Adrenal gland (tissue), 9 donors: ENCODE measurements at regions not wholly inside any gene's neighbourhood (a gene's known extent, or its start where the extent isn't known, plus 50 kb on each side); places are given as distances from the start of the nearest gene placed in this dataset.
"Not testable (repeated sequence)": the region's sequence is repeated elsewhere in the genome, so short reads cannot be mapped to it uniquely, and the experiment has no call there.

Experiments used
- DNase-seq, 7 donors: peaks; one replicate each; pipeline ENCODE4 v3.0.0-alpha.2; 2019 to 2020
- H3K27ac ChIP-seq, 5 donors: fragments of 200-600 bp; sonication (generic) in 4 of 5; 1 replicate in 3 of 5; 2 replicates in 2 of 5; pipeline versions ENCODE4 v1.5.1 to v1.8.0; 2016 to 2020; ENCODE audit warnings: mild to moderate bottlenecking in 1 of 5
- H3K27me3 ChIP-seq: fragments of 200-600 bp; 2 replicates; pipeline ENCODE4 v1.8.0; 2021
- H3K36me3 ChIP-seq, 2 donors: fragments of 200-600 bp; replicated peaks in 1 of 2; 1 replicate in 1 of 2; 2 replicates in 1 of 2; pipeline versions ENCODE4 v1.5.1 to v1.8.0; 2018 to 2022
- H3K4me1 ChIP-seq, 2 donors: fragments of 200-600 bp; replicated peaks in 1 of 2; 1 replicate in 1 of 2; 2 replicates in 1 of 2; pipeline versions ENCODE4 v1.5.1 to v1.8.0; 2018 to 2021
- H3K4me3 ChIP-seq, 4 donors: fragments of 200-600 bp; sonication (generic) in 3 of 4; one replicate each; pipeline ENCODE4 v1.5.1; 2016 to 2018
- H3K9me3 ChIP-seq, 3 donors: fragments of 200-600 bp; sonication (generic) in 1 of 3; replicated peaks in 1 of 3; 1 replicate in 2 of 3; 2 replicates in 1 of 3; pipeline versions ENCODE4 v1.5.1 to v1.8.0; 2016 to 2021
- POLR2A ChIP-seq, 2 donors: fragments of 450-650 bp; IDR thresholded peaks; one replicate each; pipeline ENCODE4 v1.6.1; 2017; ENCODE audit warnings: antibody characterized with exemption in 2 of 2, mild to moderate bottlenecking in 2 of 2, moderate library complexity in 1 of 2
- WGBS, 4 donors: extraction: QIAGEN DNeasy Blood & Tissue Kit in 2 of 4; methylation state at CpG; one replicate each; pipeline versions ENCODE4 v1.1.5 to v1.1.7; 2013 to 2017; 5-methylcytosine and 5-hydroxymethylcytosine counted together
- intact Hi-C, 2 donors: fragments of 100-400 bp; cut with DNase I; formaldehyde crosslinking; loops; one replicate each; pipeline versions ENCODE4 v1.14.1 to v1.15.0; 2022 to 2023
- TF ChIP-seq, protein P1 (sequence below), 6 experiments: fragments of 450-650 bp in 4 of 6; fragments of 200-600 bp in 2 of 6; sonication (generic) in 1 of 6; IDR thresholded peaks; 1 replicate in 5 of 6; 2 replicates in 1 of 6; pipeline versions ENCODE4 v1.5.1 to v1.8.0; 2016 to 2021; ENCODE audit warnings: antibody characterized with exemption in 6 of 6, mild to moderate bottlenecking in 2 of 6, moderate library complexity in 1 of 6
- donor health status: healthy with polysubstance abuse.
- donor health status: Bipolar disorder and iron deficiency.
- donor health status: DM: yes; HTN: yes; CAD: no.
- donor health status: DM: no; HTN: no; CAD: no.
- donor health status: DM: no; HTN: no; CAD: no.

GRCh38 chr6:122918714-122919113, 77.3 kb upstream of the CLVS2 start:
- no peak for DNase-seq
- H3K4me1 ChIP-seq: no peaks in the 10 kb centered on the region
- H3K27ac ChIP-seq: no peak overlapping the region
- no peak overlapping the region for H3K4me3 ChIP-seq
- intact Hi-C loops: no loop called here
- TF ChIP-seq POLR2A (IDR thresholded peaks at IDR 0.05): no peak
- TF ChIP-seq, protein P1, sequence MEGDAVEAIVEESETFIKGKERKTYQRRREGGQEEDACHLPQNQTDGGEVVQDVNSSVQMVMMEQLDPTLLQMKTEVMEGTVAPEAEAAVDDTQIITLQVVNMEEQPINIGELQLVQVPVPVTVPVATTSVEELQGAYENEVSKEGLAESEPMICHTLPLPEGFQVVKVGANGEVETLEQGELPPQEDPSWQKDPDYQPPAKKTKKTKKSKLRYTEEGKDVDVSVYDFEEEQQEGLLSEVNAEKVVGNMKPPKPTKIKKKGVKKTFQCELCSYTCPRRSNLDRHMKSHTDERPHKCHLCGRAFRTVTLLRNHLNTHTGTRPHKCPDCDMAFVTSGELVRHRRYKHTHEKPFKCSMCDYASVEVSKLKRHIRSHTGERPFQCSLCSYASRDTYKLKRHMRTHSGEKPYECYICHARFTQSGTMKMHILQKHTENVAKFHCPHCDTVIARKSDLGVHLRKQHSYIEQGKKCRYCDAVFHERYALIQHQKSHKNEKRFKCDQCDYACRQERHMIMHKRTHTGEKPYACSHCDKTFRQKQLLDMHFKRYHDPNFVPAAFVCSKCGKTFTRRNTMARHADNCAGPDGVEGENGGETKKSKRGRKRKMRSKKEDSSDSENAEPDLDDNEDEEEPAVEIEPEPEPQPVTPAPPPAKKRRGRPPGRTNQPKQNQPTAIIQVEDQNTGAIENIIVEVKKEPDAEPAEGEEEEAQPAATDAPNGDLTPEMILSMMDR (IDR thresholded peaks at IDR 0.05): no peak
- H3K27me3 ChIP-seq: no peaks in the 10 kb centered on the region
- no peaks in the 10 kb centered on the region for H3K36me3 ChIP-seq
- H3K9me3 ChIP-seq: peaks cover 0 to 7% (median 4%) of the 10 kb centered on the region in 3 donors

DNA sequence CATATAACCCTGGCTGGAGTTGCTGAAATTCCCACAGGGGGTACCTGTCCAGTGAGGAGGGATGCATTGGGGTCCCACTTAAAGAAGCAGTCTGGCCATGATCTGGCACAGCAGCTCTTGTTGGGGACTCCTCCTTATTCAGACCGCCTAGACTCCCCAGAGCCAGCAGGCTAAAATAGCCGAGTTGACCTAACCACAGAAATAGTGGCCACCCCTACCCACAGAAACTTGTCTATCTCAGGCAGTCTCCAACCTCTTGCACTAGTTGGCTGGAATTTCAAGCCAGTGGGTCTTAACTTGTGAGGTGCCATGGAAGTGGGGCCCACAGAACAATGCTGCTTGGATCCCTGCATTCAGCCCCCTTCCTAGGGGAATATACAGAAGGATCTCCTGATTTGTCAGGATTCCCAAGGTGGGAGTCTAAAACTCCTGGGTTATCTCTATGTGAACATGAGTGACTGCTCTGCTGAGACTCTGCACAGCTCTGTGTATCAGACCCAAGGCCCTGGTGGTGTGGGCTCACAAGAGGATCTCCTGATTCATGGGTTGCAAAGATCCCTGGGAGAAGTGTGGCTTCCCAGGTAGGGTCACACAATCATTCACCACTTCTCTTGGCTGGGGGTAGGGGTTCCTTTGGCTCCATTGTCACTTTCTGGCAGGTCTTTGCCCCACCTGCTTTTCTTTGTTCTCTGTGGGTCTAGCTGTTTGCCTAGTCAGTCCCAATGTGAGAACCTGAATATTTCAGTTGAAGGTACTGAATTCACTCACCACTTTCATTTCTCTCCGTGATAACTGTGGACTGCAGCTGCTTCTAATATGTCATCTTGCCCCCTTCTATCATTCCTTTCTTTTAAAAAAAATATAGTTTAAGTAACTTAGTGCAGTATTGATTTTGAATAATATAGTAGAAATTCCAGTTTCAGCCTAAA, 65.5 kb upstream of the CLVS2 start:
- intact Hi-C loops: no loop called here
- no peak overlapping the region for H3K4me3 ChIP-seq
- WGBS, 4 donors: 70 to 81% (median 74%) methylated on average over 1 to 3 of the region's 3 CpGs

GRCh38 chr6:122931916-122932315, 64.1 kb upstream of the CLVS2 start:
- no peak overlapping the region for H3K4me3 ChIP-seq
- TF ChIP-seq POLR2A (IDR thresholded peaks at IDR 0.05): no peak
- TF ChIP-seq, protein P1 (IDR thresholded peaks at IDR 0.05): no peak
- H3K27me3 ChIP-seq: no peaks in the 10 kb centered on the region
- intact Hi-C loops: no loop called here
- DNase-seq: no peak
- H3K36me3 ChIP-seq: no peaks in the 10 kb centered on the region
- no peaks in the 10 kb centered on the region for H3K4me1 ChIP-seq
- no peaks in the 10 kb centered on the region for H3K9me3 ChIP-seq
- no peak overlapping the region for H3K27ac ChIP-seq

More for the DNA sequence above, 65.5 kb upstream of the CLVS2 start:
- H3K9me3 ChIP-seq: no peaks in the 10 kb centered on the region
- H3K27ac ChIP-seq: no peak overlapping the region
- no peak for DNase-seq
- no peaks in the 10 kb centered on the region for H3K4me1 ChIP-seq
- no peak for TF ChIP-seq POLR2A (IDR thresholded peaks at IDR 0.05)
- TF ChIP-seq, protein P1 (IDR thresholded peaks at IDR 0.05): no peak
- no peaks in the 10 kb centered on the region for H3K36me3 ChIP-seq
- no peaks in the 10 kb centered on the region for H3K27me3 ChIP-seq

GRCh38 chr6:122944936-122945335, 51.1 kb upstream of the CLVS2 start:
- intact Hi-C loops, H3K27ac ChIP-seq, H3K4me1 ChIP-seq, H3K27me3 ChIP-seq, DNase-seq, H3K36me3 ChIP-seq, H3K4me3 ChIP-seq: not testable (repeated sequence)
- H3K9me3 ChIP-seq: peaks cover 0 to 11% (median 0%) of the 10 kb centered on the region in 3 donors
- 75 to 85% (median 80%) methylated on average over 6 of the region's 6 CpGs for WGBS, 4 donors
